Natural killer cell (primary cell): ENCODE measurements at regions not wholly inside any gene's neighbourhood (a gene's known extent, or its start where the extent isn't known, plus 50 kb on each side); places are given as distances from the start of the nearest gene placed in this dataset.

Experiments used
- ATAC-seq, 3 donors: fragments of 150-1000 bp in 2 of 3; fragments of 200-7000 bp in 1 of 3; cut with Tn5 transposase; 1 replicate in 1 of 3; 2 replicates in 2 of 3; pipeline ENCODE4 v1.10.0; 2021; ENCODE audit warnings: mild to moderate bottlenecking in 2 of 3, moderate library complexity in 2 of 3
- DNase-seq, 2 donors: peaks; one replicate each; pipeline versions ENCODE4 v3.0.0 to v3.0.0-alpha.2; 2013 to 2021; ENCODE audit warnings: mixed read lengths in 1 of 2
- H3K27ac ChIP-seq: one replicate; pipeline ENCODE4 v1.5.1; 2013; ENCODE audit warnings: mild to moderate bottlenecking, low read length
- H3K27me3 ChIP-seq: one replicate; pipeline ENCODE4 v1.6.1; 2013; ENCODE audit warnings: low read length; ENCODE audit not compliant: control insufficient read depth, insufficient read depth
- H3K36me3 ChIP-seq: one replicate; pipeline ENCODE4 v1.6.1; 2013; ENCODE audit warnings: low read length; ENCODE audit not compliant: control insufficient read depth, insufficient read depth
- H3K4me1 ChIP-seq: one replicate; pipeline ENCODE4 v1.6.1; 2013; ENCODE audit warnings: low read length; ENCODE audit not compliant: control insufficient read depth, insufficient read depth
- H3K4me3 ChIP-seq: one replicate; pipeline ENCODE4 v1.5.1; 2013; ENCODE audit warnings: low read length
- H3K9me3 ChIP-seq: one replicate; pipeline ENCODE4 v1.6.1; 2013; ENCODE audit warnings: low read length; ENCODE audit not compliant: control insufficient read depth, insufficient read depth
- H3K27ac Mint-ChIP-seq, 2 donors: one replicate each; pipeline ENCODE4 v1.8.0; 2022; ENCODE audit warnings: mild to moderate bottlenecking in 2 of 2, mixed read lengths in 2 of 2, moderate library complexity in 1 of 2
- H3K27me3 Mint-ChIP-seq, 2 donors: one replicate each; pipeline ENCODE4 v1.8.0; 2022; ENCODE audit warnings: low read depth in 2 of 2, mixed read lengths in 2 of 2
- H3K36me3 Mint-ChIP-seq: one replicate; pipeline ENCODE4 v1.8.0; 2022; ENCODE audit warnings: mixed read lengths
- H3K4me1 Mint-ChIP-seq, 2 donors: one replicate each; pipeline ENCODE4 v1.8.0; 2022; ENCODE audit warnings: mixed read lengths in 2 of 2
- H3K4me3 Mint-ChIP-seq: one replicate; pipeline ENCODE4 v1.8.0; 2022; ENCODE audit warnings: mild to moderate bottlenecking, moderate library complexity, mixed read lengths
- H3K9me3 Mint-ChIP-seq, 2 donors: one replicate each; pipeline ENCODE4 v1.8.0; 2022; ENCODE audit warnings: mixed read lengths in 2 of 2
- WGBS: methylation state at CpG from one replicate; pipeline ENCODE4 v1.1.7; 2013; ENCODE audit warnings: missing lambda C conversion rate; ENCODE audit not compliant: insufficient coverage; 5-methylcytosine and 5-hydroxymethylcytosine counted together
- intact Hi-C: fragments of 100-400 bp; cut with micrococcal nuclease; formaldehyde crosslinking; loops from one replicate; pipeline ENCODE4 v1.14.2; 2022
- TF ChIP-seq, protein P1 (sequence below): fragments of 200-600 bp; IDR thresholded peaks from one replicate; pipeline ENCODE4 v1.8.0; 2022; ENCODE audit warnings: antibody characterized with exemption

DNA sequence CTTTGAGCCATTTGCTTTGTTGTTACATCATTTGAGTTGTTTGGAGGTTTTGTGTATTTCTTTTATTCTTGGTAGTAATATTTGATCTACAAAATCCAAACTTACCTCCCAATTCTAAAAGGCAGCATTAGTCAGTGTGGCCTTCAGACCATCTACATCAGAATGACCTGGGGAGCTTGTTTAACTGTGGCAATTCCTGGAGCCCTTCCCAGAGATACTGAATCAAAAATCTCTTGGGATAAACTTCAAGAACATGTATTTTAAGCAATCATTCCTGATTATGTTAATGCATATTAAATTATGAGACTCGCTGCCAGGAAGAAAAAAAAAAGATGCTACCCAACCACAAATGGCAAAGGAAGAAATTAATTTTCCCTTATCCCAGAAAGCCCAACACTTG, 268.9 kb upstream of the PDE4D start:
- DNase-seq (no peak), ATAC-seq (no peak)
- H3K4me1 ChIP-seq = no peaks in the 10 kb centered on the region
- H3K36me3 ChIP-seq = no peaks in the 10 kb centered on the region
- H3K4me3 ChIP-seq = no peak overlapping the region
- H3K27ac ChIP-seq = no peak overlapping the region
- Mint-ChIP-seq H3K4me1 (no peaks in the 10 kb centered on the region), H3K9me3 (peaks cover 2 to 4% of the 10 kb centered on the region in 2 donors), H3K27me3 (no peaks in the 10 kb centered on the region), H3K4me3 (no peak overlapping the region), H3K27ac (no peak overlapping the region), H3K36me3 (no peaks in the 10 kb centered on the region)
- intact Hi-C loops = no loop called here
- WGBS = no CpG with 5 or more reads among the region's 1 CpG
- TF ChIP-seq, protein P1, sequence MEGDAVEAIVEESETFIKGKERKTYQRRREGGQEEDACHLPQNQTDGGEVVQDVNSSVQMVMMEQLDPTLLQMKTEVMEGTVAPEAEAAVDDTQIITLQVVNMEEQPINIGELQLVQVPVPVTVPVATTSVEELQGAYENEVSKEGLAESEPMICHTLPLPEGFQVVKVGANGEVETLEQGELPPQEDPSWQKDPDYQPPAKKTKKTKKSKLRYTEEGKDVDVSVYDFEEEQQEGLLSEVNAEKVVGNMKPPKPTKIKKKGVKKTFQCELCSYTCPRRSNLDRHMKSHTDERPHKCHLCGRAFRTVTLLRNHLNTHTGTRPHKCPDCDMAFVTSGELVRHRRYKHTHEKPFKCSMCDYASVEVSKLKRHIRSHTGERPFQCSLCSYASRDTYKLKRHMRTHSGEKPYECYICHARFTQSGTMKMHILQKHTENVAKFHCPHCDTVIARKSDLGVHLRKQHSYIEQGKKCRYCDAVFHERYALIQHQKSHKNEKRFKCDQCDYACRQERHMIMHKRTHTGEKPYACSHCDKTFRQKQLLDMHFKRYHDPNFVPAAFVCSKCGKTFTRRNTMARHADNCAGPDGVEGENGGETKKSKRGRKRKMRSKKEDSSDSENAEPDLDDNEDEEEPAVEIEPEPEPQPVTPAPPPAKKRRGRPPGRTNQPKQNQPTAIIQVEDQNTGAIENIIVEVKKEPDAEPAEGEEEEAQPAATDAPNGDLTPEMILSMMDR = no peak
- no peaks in the 10 kb centered on the region for H3K27me3 ChIP-seq
- H3K9me3 ChIP-seq = no peaks in the 10 kb centered on the region

DNA sequence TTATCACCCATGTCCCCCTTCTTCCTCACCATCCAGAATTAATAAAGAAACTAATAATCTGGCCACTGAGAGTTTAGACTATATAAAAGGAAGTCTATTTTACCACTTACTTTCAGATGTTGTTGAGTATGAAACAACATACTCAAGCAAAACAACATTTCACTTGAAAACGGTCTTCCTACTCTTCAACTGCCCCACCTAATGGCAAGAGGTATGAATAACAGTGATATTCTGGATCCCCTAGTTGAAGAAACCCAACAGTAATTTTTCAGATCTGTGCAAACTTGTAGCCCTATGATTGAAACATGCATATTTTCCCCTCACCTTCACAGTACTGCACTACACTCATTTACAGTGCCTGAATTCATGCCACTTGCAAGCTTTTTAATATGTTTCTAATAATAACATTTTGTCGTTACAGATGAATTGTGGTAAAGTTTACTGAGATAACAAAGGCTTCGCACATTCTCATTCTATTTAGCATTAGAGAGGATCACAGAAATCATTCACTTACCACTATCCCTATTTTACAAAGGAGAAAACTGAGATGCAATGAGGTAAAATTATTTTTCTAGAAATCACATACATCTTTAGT, 267.9 kb upstream of the PDE4D start:
- Histone ChIP-seq H3K4me1 (no peaks in the 10 kb centered on the region), H3K27ac (no peak overlapping the region), H3K9me3 (no peaks in the 10 kb centered on the region), H3K36me3 (no peaks in the 10 kb centered on the region), H3K27me3 (no peaks in the 10 kb centered on the region), H3K4me3 (no peak overlapping the region)
- no peak overlapping the region for H3K4me3 Mint-ChIP-seq
- WGBS = no CpG with 5 or more reads among the region's 3 CpGs
- H3K36me3 Mint-ChIP-seq = no peaks in the 10 kb centered on the region
- no peak overlapping the region for H3K27ac Mint-ChIP-seq
- DNase-seq (no peak), ATAC-seq (no peak)
- H3K4me1 Mint-ChIP-seq = no peaks in the 10 kb centered on the region
- no peaks in the 10 kb centered on the region for H3K27me3 Mint-ChIP-seq
- peaks cover 2 to 4% of the 10 kb centered on the region in 2 donors for H3K9me3 Mint-ChIP-seq
- intact Hi-C loops = no loop called here
- TF ChIP-seq, protein P1 = no peak

DNA sequence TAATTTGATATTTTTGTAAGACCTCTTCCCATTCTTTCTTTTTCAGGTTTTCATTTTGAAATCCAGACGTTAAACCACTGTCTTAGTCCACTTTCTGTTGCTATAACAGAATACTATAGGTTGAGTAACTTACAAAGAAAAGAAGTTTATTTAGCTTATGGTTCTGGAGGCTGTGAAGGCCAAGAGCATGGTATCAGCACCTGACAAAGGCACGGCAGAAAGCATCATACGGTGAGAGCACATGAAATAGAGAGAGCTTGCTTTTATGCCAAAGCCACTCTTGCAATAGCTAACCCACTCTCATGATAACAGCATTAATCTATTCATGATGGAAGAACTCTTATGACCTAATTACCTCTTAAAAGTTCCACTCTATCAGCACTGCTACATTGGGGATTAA, 255.6 kb upstream of the PDE4D start:
- H3K4me3 ChIP-seq = no peak overlapping the region
- DNase-seq (no peak), ATAC-seq (no peak)
- Mint-ChIP-seq H3K4me1 (no peaks in the 10 kb centered on the region), H3K27ac (no peak overlapping the region), H3K27me3 (no peaks in the 10 kb centered on the region), H3K9me3 (peaks cover 7 to 13% of the 10 kb centered on the region in 2 donors), H3K36me3 (no peaks in the 10 kb centered on the region), H3K4me3 (no peak overlapping the region)
- TF ChIP-seq, protein P1 = no peak
- H3K27ac ChIP-seq = no peak overlapping the region
- H3K27me3 ChIP-seq = no peaks in the 10 kb centered on the region
- intact Hi-C loops = no loop called here
- no peaks in the 10 kb centered on the region for H3K4me1 ChIP-seq
- 50% methylated on average over 2 of the region's 3 CpGs for WGBS
- H3K36me3 ChIP-seq = no peaks in the 10 kb centered on the region
- H3K9me3 ChIP-seq = no peaks in the 10 kb centered on the region

DNA sequence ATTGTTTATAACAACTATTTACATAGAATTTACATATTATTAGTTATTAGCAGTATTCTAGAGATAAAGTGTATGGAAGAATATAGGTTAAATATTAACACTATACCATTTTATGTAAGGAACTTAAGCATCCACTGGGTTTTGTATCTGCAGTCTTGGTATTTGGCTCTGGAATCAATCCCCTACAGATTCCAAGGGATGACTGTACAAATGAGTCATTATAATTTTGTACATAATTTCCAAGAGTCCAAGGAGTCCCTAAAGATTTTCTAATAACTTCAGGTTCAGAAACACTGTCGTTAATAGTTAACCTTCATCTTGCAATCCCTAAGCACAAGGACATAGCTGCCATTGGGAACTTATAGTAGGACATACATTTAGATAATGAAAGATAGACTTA, 254.8 kb upstream of the PDE4D start:
- Mint-ChIP-seq H3K36me3 (no peaks in the 10 kb centered on the region), H3K27ac (no peak overlapping the region), H3K4me3 (no peak overlapping the region), H3K9me3 (peaks cover 8 to 13% of the 10 kb centered on the region in 2 donors), H3K27me3 (no peaks in the 10 kb centered on the region), H3K4me1 (no peaks in the 10 kb centered on the region)
- Histone ChIP-seq H3K27ac (no peak overlapping the region), H3K4me3 (no peak overlapping the region), H3K9me3 (no peaks in the 10 kb centered on the region), H3K36me3 (no peaks in the 10 kb centered on the region), H3K4me1 (no peaks in the 10 kb centered on the region), H3K27me3 (no peaks in the 10 kb centered on the region)
- no peak for DNase-seq
- TF ChIP-seq, protein P1 = no peak
- WGBS = no CpG with 5 or more reads among the region's 1 CpG
- intact Hi-C loops = no loop called here
- ATAC-seq = no peak
